Cardiac fibroblast (primary cell): ENCODE measurements at regions not wholly inside any gene's neighbourhood (a gene's known extent, or its start where the extent isn't known, plus 50 kb on each side); places are given as distances from the start of the nearest gene placed in this dataset.
A peak's percentile ranks its signal among the peaks of the same experiment; 100 is the strongest.
"Not testable (repeated sequence)": the region's sequence is repeated elsewhere in the genome, so short reads cannot be mapped to it uniquely, and the experiment has no call there.

Experiments
- DNase-seq, 2 donors: peaks; one replicate each; pipeline versions ENCODE4 v3.0.0 to v3.0.0-alpha.2; 2010; ENCODE audit warnings: low read depth in 2 of 2
- H3K4me3 ChIP-seq, 2 donors: replicated peaks in 1 of 2; 1 replicate in 1 of 2; 2 replicates in 1 of 2; pipeline ENCODE4 v1.5.1; 2011; ENCODE audit warnings: low read depth in 2 of 2, low read length in 2 of 2, mild to moderate bottlenecking in 2 of 2, moderate library complexity in 1 of 2
- CTCF ChIP-seq: IDR thresholded peaks from one replicate; pipeline ENCODE4 v1.5.1; 2011; ENCODE audit warnings: low read depth, mild to moderate bottlenecking, low read length, inconsistent platforms

- TF ChIP-seq CTCF = no peak
- no peak for DNase-seq
These were observed 95.0 kb upstream of the PAM start for GRCh38 chr5:102660111-102660510.

GRCh38 chr5:102663749-102664530, 91.2 kb upstream of the PAM start:
- no peak for TF ChIP-seq CTCF
- peak in 1 of 2 donors; percentile 19 for DNase-seq
- H3K4me3 ChIP-seq = no peak overlapping the region

More at GRCh38 chr5:102660111-102660510, 95.0 kb upstream of the PAM start:
- H3K4me3 ChIP-seq = no peak overlapping the region

GRCh38 chr5:102664616-102665335, 90.3 kb upstream of the PAM start:
- TF ChIP-seq CTCF = no peak
- no peak for DNase-seq
- no peak overlapping the region for H3K4me3 ChIP-seq

- no peak for TF ChIP-seq CTCF
- no peak for DNase-seq
- no peak overlapping the region for H3K4me3 ChIP-seq
These were observed 88.8 kb upstream of the PAM start for GRCh38 chr5:102666164-102666946.

GRCh38 chr5:102668220-102668932, 86.7 kb upstream of the PAM start:
- TF ChIP-seq CTCF = no peak
- no peak overlapping the region for H3K4me3 ChIP-seq
- no peak for DNase-seq

GRCh38 chr5:102670224-102670836, 84.8 kb upstream of the PAM start:
- DNase-seq = peak in 1 of 2 donors; percentile 48
- TF ChIP-seq CTCF = peak; percentile 73
- no peak overlapping the region for H3K4me3 ChIP-seq

- H3K4me3 ChIP-seq, DNase-seq: not testable (repeated sequence)
These were observed 83.9 kb upstream of the PAM start for GRCh38 chr5:102671033-102671734.
